Activated CD8-positive, alpha-beta memory T cell treated with anti-CD3 and anti-CD28 coated beads, Interleukin-2, amount 10 ng/mL, durations not matched to agents 7 days and 5 days (primary cell): ENCODE measurements at regions not wholly inside any gene's neighbourhood (a gene's known extent, or its start where the extent isn't known, plus 50 kb on each side); places are given as distances from the start of the nearest gene placed in this dataset.

ENCODE experiments used
- ATAC-seq: fragments of 150-1000 bp; cut with Tn5 transposase; one replicate; pipeline ENCODE4 v1.10.0; 2021; ENCODE audit warnings: moderate library complexity
- CTCF ChIA-PET: fragments of 350-600 bp; sonication (Branson Sonifier 250); formaldehyde crosslinking; loops from one replicate; lab custom pipeline; 2021; ENCODE audit warnings: antibody characterized with exemption; lab: Charles Lee
- DNase-seq: peaks from one replicate; pipeline ENCODE4 v3.0.0-alpha.2; 2020
- H3K27ac Mint-ChIP-seq: one replicate; pipeline ENCODE4 v1.8.0; 2021; ENCODE audit warnings: mild to moderate bottlenecking, mixed read lengths
- H3K27me3 Mint-ChIP-seq: one replicate; pipeline ENCODE4 v1.8.0; 2021; ENCODE audit warnings: mixed read lengths
- H3K36me3 Mint-ChIP-seq: one replicate; pipeline ENCODE4 v1.8.0; 2021; ENCODE audit warnings: mild to moderate bottlenecking, mixed read lengths
- H3K4me1 Mint-ChIP-seq: one replicate; pipeline ENCODE4 v1.8.0; 2021; ENCODE audit warnings: mixed read lengths
- H3K4me3 Mint-ChIP-seq: one replicate; pipeline ENCODE4 v1.8.0; 2021; ENCODE audit warnings: mild to moderate bottlenecking, moderate library complexity, mixed read lengths
- H3K9me3 Mint-ChIP-seq: one replicate; pipeline ENCODE4 v1.8.0; 2022; ENCODE audit warnings: low read depth, mixed read lengths

GRCh38 chr20:19937218-19937617 lies 79.9 kb upstream of the NAA20 start:
- Mint-ChIP-seq H3K4me3 (no peak overlapping the region), H3K9me3 (no peaks in the 10 kb centered on the region), H3K36me3 (peaks cover 1% of the 10 kb centered on the region), H3K4me1 (peaks cover 15% of the 10 kb centered on the region), H3K27ac (no peak overlapping the region), H3K27me3 (peaks cover 77% of the 10 kb centered on the region)
- DNase-seq (peak; percentile 41), ATAC-seq (peak; percentile 72)
- CTCF ChIA-PET, result no interaction called here

- Mint-ChIP-seq H3K27me3 (peaks cover 72% of the 10 kb centered on the region), H3K27ac (peak overlapping the region; percentile 45), H3K9me3 (no peaks in the 10 kb centered on the region), H3K36me3 (peaks cover 1% of the 10 kb centered on the region), H3K4me3 (no peak overlapping the region), H3K4me1 (peaks cover 15% of the 10 kb centered on the region)
- CTCF ChIA-PET, result no interaction called here
- DNase-seq, result peak; percentile 63
- peak; percentile 78 for ATAC-seq
Observed at GRCh38 chr20:19937651-19938420, 79.3 kb upstream of the NAA20 start.

GRCh38 chr20:19938421-19939090 lies 78.6 kb upstream of the NAA20 start:
- Mint-ChIP-seq H3K4me1 (peaks cover 15% of the 10 kb centered on the region), H3K27ac (no peak overlapping the region), H3K36me3 (peaks cover 1% of the 10 kb centered on the region), H3K4me3 (no peak overlapping the region), H3K9me3 (no peaks in the 10 kb centered on the region), H3K27me3 (peaks cover 67% of the 10 kb centered on the region)
- CTCF ChIA-PET, result no interaction called here
- DNase-seq, result no peak
- no peak for ATAC-seq

GRCh38 chr20:19940988-19941460 lies 76.1 kb upstream of the NAA20 start:
- H3K36me3 Mint-ChIP-seq, result peaks cover 1% of the 10 kb centered on the region
- no peak for DNase-seq
- H3K27ac Mint-ChIP-seq, result no peak overlapping the region
- no peak overlapping the region for H3K4me3 Mint-ChIP-seq
- CTCF ChIA-PET, result no interaction called here
- no peak for ATAC-seq
- H3K9me3 Mint-ChIP-seq, result no peaks in the 10 kb centered on the region
- peaks cover 23% of the 10 kb centered on the region for H3K4me1 Mint-ChIP-seq
- H3K27me3 Mint-ChIP-seq, result peaks cover 59% of the 10 kb centered on the region

- H3K27me3 Mint-ChIP-seq, result peaks cover 46% of the 10 kb centered on the region
- DNase-seq (no peak), ATAC-seq (no peak)
- H3K4me3 Mint-ChIP-seq, result no peak overlapping the region
- no peaks in the 10 kb centered on the region for H3K9me3 Mint-ChIP-seq
- CTCF ChIA-PET, result interaction anchor here (0.5 kb wide), 1 partner anchor 1018 kb away, joined by 4 read pairs; no protein-coding TSS in a partner anchor
- H3K36me3 Mint-ChIP-seq, result peaks cover 1% of the 10 kb centered on the region
- H3K27ac Mint-ChIP-seq, result no peak overlapping the region
- peaks cover 15% of the 10 kb centered on the region for H3K4me1 Mint-ChIP-seq
Observed at GRCh38 chr20:19942611-19943010, 74.6 kb upstream of the NAA20 start.

GRCh38 chr20:19943061-19943521 lies 74.1 kb upstream of the NAA20 start:
- CTCF ChIA-PET, result no interaction called here
- peaks cover 10% of the 10 kb centered on the region for H3K4me1 Mint-ChIP-seq

GRCh38 chr20:19944772-19945459 lies 72.2 kb upstream of the NAA20 start:
- CTCF ChIA-PET, result no interaction called here
- Mint-ChIP-seq H3K36me3 (no peaks in the 10 kb centered on the region), H3K4me1 (peaks cover 8% of the 10 kb centered on the region), H3K27me3 (peaks cover 27% of the 10 kb centered on the region), H3K9me3 (no peaks in the 10 kb centered on the region), H3K4me3 (no peak overlapping the region), H3K27ac (no peak overlapping the region)
- DNase-seq (peak; percentile 42), ATAC-seq (peak; percentile 27)

More at GRCh38 chr20:19943061-19943521, 74.1 kb upstream of the NAA20 start:
- DNase-seq (no peak), ATAC-seq (no peak)
- Mint-ChIP-seq H3K9me3 (no peaks in the 10 kb centered on the region), H3K27me3 (peaks cover 41% of the 10 kb centered on the region), H3K4me3 (no peak overlapping the region), H3K27ac (no peak overlapping the region), H3K36me3 (peaks cover 1% of the 10 kb centered on the region)

- Mint-ChIP-seq H3K27ac (no peak overlapping the region), H3K4me1 (peaks cover 8% of the 10 kb centered on the region), H3K36me3 (no peaks in the 10 kb centered on the region), H3K27me3 (peaks cover 19% of the 10 kb centered on the region), H3K4me3 (no peak overlapping the region), H3K9me3 (no peaks in the 10 kb centered on the region)
- ATAC-seq (no peak), DNase-seq (no peak)
- CTCF ChIA-PET, result no interaction called here
Observed at GRCh38 chr20:19945732-19946670, 71.2 kb upstream of the NAA20 start.

- H3K27ac Mint-ChIP-seq, result no peak overlapping the region
- CTCF ChIA-PET, result no interaction called here
- H3K4me1 Mint-ChIP-seq, result peaks cover 13% of the 10 kb centered on the region
- DNase-seq (no peak), ATAC-seq (no peak)
- H3K27me3 Mint-ChIP-seq, result peaks cover 13% of the 10 kb centered on the region
- no peaks in the 10 kb centered on the region for H3K9me3 Mint-ChIP-seq
- no peak overlapping the region for H3K4me3 Mint-ChIP-seq
- no peaks in the 10 kb centered on the region for H3K36me3 Mint-ChIP-seq
Observed at GRCh38 chr20:19947611-19948264, 69.4 kb upstream of the NAA20 start.

GRCh38 chr20:19949195-19949867 lies 67.8 kb upstream of the NAA20 start:
- no peak for DNase-seq
- CTCF ChIA-PET, result no interaction called here
- Mint-ChIP-seq H3K4me1 (peaks cover 14% of the 10 kb centered on the region), H3K27ac (no peak overlapping the region), H3K4me3 (no peak overlapping the region), H3K27me3 (peaks cover 8% of the 10 kb centered on the region), H3K9me3 (no peaks in the 10 kb centered on the region), H3K36me3 (no peaks in the 10 kb centered on the region)
- no peak for ATAC-seq

- DNase-seq (no peak), ATAC-seq (no peak)
- no peak overlapping the region for H3K27ac Mint-ChIP-seq
- H3K4me3 Mint-ChIP-seq, result no peak overlapping the region
- CTCF ChIA-PET, result no interaction called here
- peaks cover 12% of the 10 kb centered on the region for H3K4me1 Mint-ChIP-seq
- peaks cover 7% of the 10 kb centered on the region for H3K27me3 Mint-ChIP-seq
- no peaks in the 10 kb centered on the region for H3K36me3 Mint-ChIP-seq
- H3K9me3 Mint-ChIP-seq, result no peaks in the 10 kb centered on the region
Observed at GRCh38 chr20:19950042-19950441, 67.1 kb upstream of the NAA20 start.

GRCh38 chr20:19952392-19952791 lies 64.8 kb upstream of the NAA20 start:
- no peak overlapping the region for H3K27ac Mint-ChIP-seq
- CTCF ChIA-PET, result no interaction called here
- no peaks in the 10 kb centered on the region for H3K36me3 Mint-ChIP-seq
- DNase-seq, result no peak
- no peak for ATAC-seq
- H3K9me3 Mint-ChIP-seq, result no peaks in the 10 kb centered on the region
- H3K4me3 Mint-ChIP-seq, result no peak overlapping the region
- H3K4me1 Mint-ChIP-seq, result peaks cover 6% of the 10 kb centered on the region
- peaks cover 4% of the 10 kb centered on the region for H3K27me3 Mint-ChIP-seq
